ENCODE measurements at regions not wholly inside any gene's neighbourhood (a gene's known extent, or its start where the extent isn't known, plus 50 kb on each side); places are given as distances from the start of the nearest gene placed in this dataset.
"Not testable (repeated sequence)": the region's sequence is repeated elsewhere in the genome, so short reads cannot be mapped to it uniquely, and the experiment has no call there.

- Histone ChIP-seq H3K4me3 (no peak overlapping the region), H3K9me3 (no peaks in the 10 kb centered on the region), H3K4me1 (no peaks in the 10 kb centered on the region), H3K36me3 (no peaks in the 10 kb centered on the region), H3K27ac (no peak overlapping the region), H3K27me3 (ENCODE audit: low read depth) (no peaks in the 10 kb centered on the region)
- no peak for TF ChIP-seq CTCF (IDR thresholded peaks at IDR 0.05)
- no peak for DNase-seq
- intact Hi-C loops (cut with DNase I): no loop called here
- ATAC-seq: no peak
Observed at GRCh38 chr2:65604246-65604645, 171.8 kb upstream of the SPRED2 start.

GRCh38 chr2:65602603-65603235 is 170.3 kb upstream of the SPRED2 start:
- intact Hi-C loops (cut with DNase I): no loop called here
- Histone ChIP-seq H3K4me1 (no peaks in the 10 kb centered on the region), H3K4me3 (no peak overlapping the region)

GRCh38 chr2:65600871-65601270 is 168.5 kb upstream of the SPRED2 start:
- H3K36me3 ChIP-seq; H3K27me3 ChIP-seq (ENCODE audit: low read depth); ATAC-seq; DNase-seq; H3K4me3 ChIP-seq; H3K9me3 ChIP-seq; intact Hi-C loops (cut with DNase I); H3K27ac ChIP-seq; H3K4me1 ChIP-seq: not testable (repeated sequence)

More at GRCh38 chr2:65602603-65603235, 170.3 kb upstream of the SPRED2 start:
- DNase-seq: no peak
- Histone ChIP-seq H3K9me3 (no peaks in the 10 kb centered on the region), H3K27ac (no peak overlapping the region), H3K27me3 (ENCODE audit: low read depth) (no peaks in the 10 kb centered on the region), H3K36me3 (no peaks in the 10 kb centered on the region)
- no peak for ATAC-seq
- no peak for TF ChIP-seq CTCF (IDR thresholded peaks at IDR 0.05)

GRCh38 chr2:65600351-65600750 is 168.0 kb upstream of the SPRED2 start:
- DNase-seq; H3K27me3 ChIP-seq (ENCODE audit: low read depth); ATAC-seq; intact Hi-C loops (cut with DNase I); H3K4me3 ChIP-seq; H3K9me3 ChIP-seq; H3K4me1 ChIP-seq; H3K36me3 ChIP-seq; H3K27ac ChIP-seq: not testable (repeated sequence)

- no peak overlapping the region for H3K4me3 ChIP-seq
- intact Hi-C loops (cut with DNase I): no loop called here
- no peak overlapping the region for H3K27ac ChIP-seq
- TF ChIP-seq CTCF (IDR thresholded peaks at IDR 0.05): no peak
- ATAC-seq (no peak), DNase-seq (no peak)
- no peaks in the 10 kb centered on the region for H3K27me3 ChIP-seq (ENCODE audit: low read depth)
- H3K36me3 ChIP-seq: no peaks in the 10 kb centered on the region
- H3K4me1 ChIP-seq: no peaks in the 10 kb centered on the region
- peaks cover under 1% of the 10 kb centered on the region for H3K9me3 ChIP-seq
Observed at GRCh38 chr2:65599693-65600092, 167.3 kb upstream of the SPRED2 start.

GRCh38 chr2:65598996-65599395 is 166.6 kb upstream of the SPRED2 start:
- H3K4me1 ChIP-seq: no peaks in the 10 kb centered on the region
- no peaks in the 10 kb centered on the region for H3K36me3 ChIP-seq
- intact Hi-C loops (cut with DNase I): no loop called here
- ATAC-seq: no peak
- no peak overlapping the region for H3K4me3 ChIP-seq
- peaks cover 7% of the 10 kb centered on the region for H3K9me3 ChIP-seq
- H3K27me3 ChIP-seq (ENCODE audit: low read depth): no peaks in the 10 kb centered on the region
- H3K27ac ChIP-seq: no peak overlapping the region
- DNase-seq: no peak
- TF ChIP-seq CTCF (IDR thresholded peaks at IDR 0.05): no peak

Measured in lower lobe of right lung (tissue), 2 donors.